ENCODE measurements at regions not wholly inside any gene's neighbourhood (a gene's known extent, or its start where the extent isn't known, plus 50 kb on each side); places are given as distances from the start of the nearest gene placed in this dataset.

DNA sequence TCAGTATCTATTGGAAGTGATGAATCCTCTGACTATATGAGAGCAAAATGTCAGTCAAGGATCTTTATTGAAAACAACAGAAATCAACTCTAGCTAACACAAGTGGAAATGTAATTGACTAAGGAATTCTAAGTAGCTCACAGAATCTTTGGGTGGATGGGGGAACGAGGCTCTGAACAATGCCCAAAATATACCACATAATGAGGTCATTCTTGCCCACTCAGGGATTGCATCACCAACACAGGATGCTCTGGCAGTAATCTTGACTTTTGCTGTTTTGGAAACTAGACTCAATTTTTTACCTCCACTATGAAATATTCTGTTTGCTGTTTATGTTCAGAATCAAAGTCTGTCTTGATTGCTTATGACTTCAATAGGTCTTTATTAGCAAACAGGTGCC is 127.4 kb upstream of the UNC5C start:
- Histone ChIP-seq H2BK20ac (ENCODE audit: low read length) (no peak overlapping the region), H2BK120ac (replicated peaks; ENCODE audit: low read depth, low read length) (no peak overlapping the region), H2AK5ac (ENCODE audit: low read depth, low read length) (no peak overlapping the region), H3K4ac (replicated peaks; ENCODE audit: insufficient read length, low read depth, low read length) (no peak overlapping the region), H4K91ac (replicated peaks; ENCODE audit: insufficient read length, low read length) (no peak overlapping the region), H3K14ac (ENCODE audit: insufficient read length) (no peak overlapping the region), H3K79me1 (ENCODE audit: low read depth, low read length) (no peaks in the 10 kb centered on the region), H3K4me1 (replicated peaks in 1 of 4; ENCODE audit: control insufficient read depth in 3 of 4, insufficient read depth in 4 of 4, low read length in 3 of 4) (no peaks in the 10 kb centered on the region), H2BK12ac (ENCODE audit: low read depth, low read length) (no peak overlapping the region), H3K18ac (ENCODE audit: extremely low read depth, low read length) (no peak overlapping the region), H4K20me1 (replicated peaks in 1 of 2; ENCODE audit: control insufficient read depth in 1 of 2, insufficient read depth in 2 of 2, low read length in 2 of 2) (no peaks in the 10 kb centered on the region), H2BK15ac (ENCODE audit: low read length) (no peak overlapping the region), H3K27me3 (replicated peaks in 1 of 4; ENCODE audit: control insufficient read depth in 3 of 4, extremely low read depth in 1 of 4, insufficient read depth in 3 of 4, low read length in 3 of 4) (no peaks in the 10 kb centered on the region), H3K4me2 (ENCODE audit: insufficient read depth in 1 of 2, low read depth in 2 of 2, low read length in 2 of 2) (no peak overlapping the region), H3K9ac (replicated peaks in 1 of 4; ENCODE audit: extremely low read depth in 1 of 4, low read depth in 3 of 4, low read length in 3 of 4) (no peak overlapping the region), H2AFZ (ENCODE audit: low read length) (no peak overlapping the region), H3K36me3 (ENCODE audit: control insufficient read depth in 2 of 4, insufficient read depth in 4 of 4, low read length in 3 of 4) (no peaks in the 10 kb centered on the region), H3K23me2 (ENCODE audit: low read depth, low read length) (no peaks in the 10 kb centered on the region), H2BK5ac (ENCODE audit: low read depth, low read length) (no peak overlapping the region), H3K23ac (ENCODE audit: insufficient read length) (no peak overlapping the region), H3K4me3 (ENCODE audit: extremely low read depth in 1 of 4, insufficient read depth in 2 of 4, low read depth in 3 of 4, low read length in 4 of 4) (no peak overlapping the region), H3K79me2 (ENCODE audit: control insufficient read depth in 1 of 2, insufficient read depth in 2 of 2, low read length in 2 of 2) (no peaks in the 10 kb centered on the region), H4K8ac (ENCODE audit: extremely low read depth, insufficient read depth, low read length) (no peak overlapping the region), H3K9me3 (ENCODE audit: insufficient read depth in 2 of 2, low read depth in 1 of 2, low read length in 1 of 2) (no peaks in the 10 kb centered on the region), H4K5ac (ENCODE audit: insufficient read length, low read depth, low read length) (no peak overlapping the region), H3K56ac (replicated peaks; ENCODE audit: insufficient read length, low read depth, low read length) (no peak overlapping the region), H3K27ac (ENCODE audit: low read depth, low read length) (no peak overlapping the region)
- ChIA-PET POLR2A (ENCODE audit: partially characterized antibody) (no interaction called here), CTCF (ENCODE audit: partially characterized antibody) (no interaction called here)
- no peak for TF ChIP-seq JUN (IDR thresholded peaks at IDR 0.05; ENCODE audit: low read depth, low read length)
- TF ChIP-seq, protein P1, sequence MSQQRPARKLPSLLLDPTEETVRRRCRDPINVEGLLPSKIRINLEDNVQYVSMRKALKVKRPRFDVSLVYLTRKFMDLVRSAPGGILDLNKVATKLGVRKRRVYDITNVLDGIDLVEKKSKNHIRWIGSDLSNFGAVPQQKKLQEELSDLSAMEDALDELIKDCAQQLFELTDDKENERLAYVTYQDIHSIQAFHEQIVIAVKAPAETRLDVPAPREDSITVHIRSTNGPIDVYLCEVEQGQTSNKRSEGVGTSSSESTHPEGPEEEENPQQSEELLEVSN (IDR thresholded peaks at IDR 0.05), result no peak
- DNase-seq (ENCODE audit: low read depth in 1 of 2, low spot score in 2 of 2) (no peak), FAIRE-seq (no peak)
- WGBS, 2 experiments (ENCODE audit: extremely low coverage in 1 of 2, insufficient coverage in 1 of 2, insufficient read length in 1 of 2, insufficient replicate concordance in 2 of 2, low coverage in 1 of 2, low lambda C conversion rate in 2 of 2, missing lambda C conversion rate in 1 of 2), result 89% methylated on average over 1 of the region's 1 CpG; no CpG with 5 or more reads in 1 of the 2 experiments
